Pancreas (tissue), 10 donors: ENCODE measurements at regions not wholly inside any gene's neighbourhood (a gene's known extent, or its start where the extent isn't known, plus 50 kb on each side); places are given as distances from the start of the nearest gene placed in this dataset.

Experiments used
- ATAC-seq, 4 donors: fragments of 200-7000 bp; cut with Tn5 transposase; one replicate each; pipeline versions ENCODE4 v1.8.0 to v1.9.1; 2020; ENCODE audit warnings: mild to moderate bottlenecking in 4 of 4, moderate library complexity in 4 of 4
- DNase-seq, 6 donors: peaks; one replicate each; pipeline ENCODE4 v3.0.0-alpha.2; 2020
- FAIRE-seq: peaks from 2 replicates; lab custom pipeline; 2012; peaks lifted over from hg19 to GRCh38; lab: Jason Lieb, UNC
- H3K27ac ChIP-seq, 4 donors: fragments of 200-600 bp; sonication (generic); 1 replicate in 3 of 4; 2 replicates in 1 of 4; pipeline versions ENCODE4 v1.5.0 to v1.8.0; 2020
- H3K27me3 ChIP-seq, 4 donors: fragments of 200-600 bp; one replicate each; pipeline ENCODE4 v1.8.0; 2021
- H3K36me3 ChIP-seq, 3 donors: fragments of 200-600 bp; sonication (generic) in 1 of 3; one replicate each; pipeline versions ENCODE4 v1.5.0 to v1.8.0; 2020 to 2021
- H3K4me1 ChIP-seq, 3 donors: fragments of 200-600 bp; one replicate each; pipeline ENCODE4 v1.8.0; 2021
- H3K4me3 ChIP-seq, 4 donors: fragments of 200-600 bp; sonication (generic) in 2 of 4; one replicate each; pipeline versions ENCODE4 v1.5.0 to v1.8.0; 2020 to 2021
- H3K9me3 ChIP-seq, 4 donors: fragments of 200-600 bp; one replicate each; pipeline ENCODE4 v1.8.0; 2021
- WGBS, 2 donors: extraction: QIAGEN DNeasy Blood & Tissue Kit; methylation state at CpG; one replicate each; pipeline ENCODE4 v1.1.7; 2013; 5-methylcytosine and 5-hydroxymethylcytosine counted together
- intact Hi-C, 3 donors: fragments of 100-400 bp; cut with DNase I; formaldehyde crosslinking; loops; one replicate each; pipeline versions ENCODE4 v1.11.1 to v1.14.2; 2022
- TF ChIP-seq, protein P1 (sequence below), 4 donors: fragments of 200-600 bp; sonication (generic) in 3 of 4; IDR thresholded peaks; one replicate each; pipeline versions ENCODE4 v1.5.0 to v1.8.0; 2021; ENCODE audit warnings: antibody characterized with exemption in 4 of 4
- donor health status: healthy with polysubstance abuse.
- donor health status: DM: no; HTN: no; CAD: no; lungs with moderate emphysema.
- donor health status: DM: no; HTN: no; CAD: no.
- donor health status: control.
- donor health status: control.
- donor health status: Bipolar disorder and iron deficiency.
- donor health status: DM: yes; HTN: yes; CAD: no.
- donor health status: DM: no; HTN: no; CAD: no.
- donor health status: DM: no; HTN: no; CAD: no.
- donor health status: DM: yes; HTN: yes; CAD: no.

DNA sequence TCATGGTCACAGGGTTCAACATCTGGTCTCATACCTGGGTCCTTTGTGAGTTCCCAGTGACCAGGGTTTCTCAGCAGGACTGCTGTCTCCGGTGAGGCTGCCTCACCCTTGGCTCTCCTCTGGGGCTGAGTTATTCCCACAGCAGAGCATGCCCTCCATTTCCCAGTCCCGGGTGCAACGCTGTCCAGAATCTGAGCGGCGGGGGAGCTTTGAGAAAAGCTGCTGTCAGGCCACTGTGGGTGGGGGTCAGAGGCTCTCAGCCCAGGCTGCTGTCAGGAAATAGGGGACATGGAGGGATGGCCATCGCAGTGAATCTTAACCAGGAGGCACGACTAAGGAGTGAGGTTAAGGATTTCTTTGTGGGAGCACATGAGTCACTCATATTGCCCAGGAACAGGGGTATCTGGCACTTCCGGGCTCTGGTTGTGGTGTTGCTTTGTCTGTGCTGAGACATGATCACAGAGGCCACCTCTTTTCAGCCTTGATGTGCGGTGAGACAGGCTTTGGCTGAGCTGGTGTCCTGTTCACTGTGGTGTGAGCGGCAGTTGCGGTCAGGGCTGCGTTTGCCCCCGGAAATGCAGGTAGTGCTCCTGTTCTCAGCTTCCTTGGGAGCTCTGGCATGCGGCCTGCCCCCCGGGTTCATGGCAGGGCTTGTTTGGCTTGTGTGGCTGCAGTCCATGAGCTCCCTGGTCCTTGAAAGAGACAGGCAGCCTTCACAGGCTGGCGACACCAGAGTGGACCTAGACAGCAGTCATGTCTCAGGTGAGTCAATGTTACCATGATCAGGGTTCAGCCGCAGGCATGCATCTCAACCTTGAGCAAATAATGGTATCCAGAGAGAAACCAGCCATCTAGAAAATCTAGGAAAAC, 310.7 kb upstream of the MYT1L start:
- Histone ChIP-seq H3K27me3 (no peaks in the 10 kb centered on the region), H3K9me3 (no peaks in the 10 kb centered on the region), H3K4me1 (no peaks in the 10 kb centered on the region), H3K36me3 (no peaks in the 10 kb centered on the region), H3K27ac (no peak overlapping the region), H3K4me3 (no peak overlapping the region)
- TF ChIP-seq, protein P1, sequence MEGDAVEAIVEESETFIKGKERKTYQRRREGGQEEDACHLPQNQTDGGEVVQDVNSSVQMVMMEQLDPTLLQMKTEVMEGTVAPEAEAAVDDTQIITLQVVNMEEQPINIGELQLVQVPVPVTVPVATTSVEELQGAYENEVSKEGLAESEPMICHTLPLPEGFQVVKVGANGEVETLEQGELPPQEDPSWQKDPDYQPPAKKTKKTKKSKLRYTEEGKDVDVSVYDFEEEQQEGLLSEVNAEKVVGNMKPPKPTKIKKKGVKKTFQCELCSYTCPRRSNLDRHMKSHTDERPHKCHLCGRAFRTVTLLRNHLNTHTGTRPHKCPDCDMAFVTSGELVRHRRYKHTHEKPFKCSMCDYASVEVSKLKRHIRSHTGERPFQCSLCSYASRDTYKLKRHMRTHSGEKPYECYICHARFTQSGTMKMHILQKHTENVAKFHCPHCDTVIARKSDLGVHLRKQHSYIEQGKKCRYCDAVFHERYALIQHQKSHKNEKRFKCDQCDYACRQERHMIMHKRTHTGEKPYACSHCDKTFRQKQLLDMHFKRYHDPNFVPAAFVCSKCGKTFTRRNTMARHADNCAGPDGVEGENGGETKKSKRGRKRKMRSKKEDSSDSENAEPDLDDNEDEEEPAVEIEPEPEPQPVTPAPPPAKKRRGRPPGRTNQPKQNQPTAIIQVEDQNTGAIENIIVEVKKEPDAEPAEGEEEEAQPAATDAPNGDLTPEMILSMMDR (IDR thresholded peaks at IDR 0.05): no peak
- WGBS, 2 donors: 49 to 51% methylated on average over 17 of the region's 17 CpGs
- ATAC-seq: no peak
- intact Hi-C loops: no loop called here
- no peak for FAIRE-seq
- no peak for DNase-seq

DNA sequence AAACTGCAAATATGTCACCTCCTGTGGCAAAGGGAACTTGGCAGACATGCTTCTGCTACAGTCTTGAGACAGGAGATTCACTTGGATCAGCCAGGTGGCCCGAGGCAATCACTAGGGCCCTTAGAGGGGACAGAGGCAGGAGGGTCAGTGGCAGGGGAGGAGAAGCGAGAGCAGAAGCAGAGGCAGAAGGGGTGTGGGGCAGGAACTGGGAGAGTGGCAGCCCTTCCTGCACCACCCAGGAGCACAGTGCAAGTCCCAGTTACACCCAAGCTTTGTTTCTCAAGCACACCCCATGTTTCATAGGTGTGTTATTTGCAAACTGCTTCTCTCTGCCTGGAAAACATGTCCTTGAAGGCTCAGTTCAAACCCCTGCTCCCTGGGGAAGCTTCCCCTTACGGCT, 309.7 kb upstream of the MYT1L start:
- no peak for ATAC-seq
- peak in 1 of 6 donors; percentile 3 for DNase-seq
- Histone ChIP-seq H3K27ac (no peak overlapping the region), H3K4me1 (no peaks in the 10 kb centered on the region), H3K4me3 (no peak overlapping the region), H3K27me3 (no peaks in the 10 kb centered on the region), H3K36me3 (no peaks in the 10 kb centered on the region), H3K9me3 (no peaks in the 10 kb centered on the region)
- TF ChIP-seq, protein P1 (IDR thresholded peaks at IDR 0.05): no peak
- intact Hi-C loops: no loop called here
- 46 to 54% methylated on average over 3 of the region's 3 CpGs for WGBS, 2 donors
- no peak for FAIRE-seq

DNA sequence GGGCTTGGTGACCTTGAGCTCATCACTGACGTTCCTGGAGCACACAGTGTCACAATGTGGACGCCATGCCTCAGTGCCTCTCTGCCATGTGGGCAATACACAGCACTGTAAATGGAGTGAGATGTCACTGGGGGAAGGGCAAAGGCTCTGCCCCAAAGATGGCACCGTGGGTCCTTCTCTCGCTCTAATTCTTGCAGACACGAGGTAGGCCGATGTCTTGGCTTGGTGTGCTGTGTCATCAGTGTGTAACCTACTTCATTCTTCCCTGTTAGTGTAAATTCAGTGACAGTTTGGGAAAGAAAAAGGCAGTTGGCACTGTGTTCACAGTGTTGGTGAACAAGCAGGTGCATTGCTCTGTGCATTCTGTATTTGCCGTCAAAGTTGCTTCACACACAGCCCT, 309.3 kb upstream of the MYT1L start:
- H3K36me3 ChIP-seq: no peaks in the 10 kb centered on the region
- WGBS, 2 donors: 57 to 68% methylated on average over 7 of the region's 7 CpGs
- H3K4me3 ChIP-seq: no peak overlapping the region
- DNase-seq: no peak
- FAIRE-seq: no peak
- H3K9me3 ChIP-seq: no peaks in the 10 kb centered on the region
- no peak for ATAC-seq
- H3K27me3 ChIP-seq: no peaks in the 10 kb centered on the region
- no peak overlapping the region for H3K27ac ChIP-seq
- TF ChIP-seq, protein P1 (IDR thresholded peaks at IDR 0.05): no peak
- intact Hi-C loops: no loop called here
- H3K4me1 ChIP-seq: no peaks in the 10 kb centered on the region

DNA sequence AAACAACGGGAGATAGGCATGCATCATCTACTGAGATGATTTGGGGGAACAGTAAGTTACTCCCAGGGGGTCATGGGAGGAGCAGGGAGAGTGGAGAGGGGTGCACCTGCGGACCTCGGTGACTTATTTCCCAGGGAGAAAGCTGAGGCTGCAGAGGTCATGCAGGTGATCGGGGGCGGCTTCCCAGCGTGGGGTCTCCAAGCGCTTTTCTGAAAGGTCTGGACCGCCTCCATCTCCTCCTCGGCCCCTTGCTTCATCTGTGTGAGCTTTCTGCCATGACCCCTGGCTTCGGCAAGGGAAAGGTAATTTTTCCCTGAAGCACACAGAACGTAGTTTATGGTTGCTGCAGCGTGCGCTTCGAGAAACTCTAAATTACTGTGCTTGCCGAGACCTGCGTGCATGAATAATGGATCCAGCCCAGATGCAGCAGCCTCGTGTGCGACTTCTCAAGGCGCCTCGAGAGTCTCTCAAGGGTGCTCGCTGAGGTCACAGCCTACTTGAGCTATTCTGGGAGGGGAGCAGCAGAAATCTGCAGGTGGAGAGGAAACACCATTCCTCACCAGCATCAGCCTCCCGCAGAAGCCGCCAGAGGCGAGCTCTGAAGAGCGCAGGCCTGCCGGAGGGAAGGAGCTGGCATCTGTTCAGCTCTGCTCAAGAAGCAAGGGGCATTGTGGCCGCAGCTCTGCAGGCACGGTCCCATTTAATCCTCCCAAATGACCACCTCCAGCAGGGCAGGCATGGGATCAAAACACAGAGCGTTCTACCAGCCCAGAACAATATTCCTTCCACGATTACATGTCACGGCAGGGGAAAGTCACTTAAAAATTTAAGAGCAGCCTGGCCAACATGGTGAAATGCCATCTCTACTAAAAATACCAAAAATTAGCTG, 308.4 kb upstream of the MYT1L start:
- DNase-seq (no peak), FAIRE-seq (no peak)
- intact Hi-C loops: no loop called here

More for the DNA sequence above, 308.4 kb upstream of the MYT1L start:
- Histone ChIP-seq H3K27ac (no peak overlapping the region), H3K9me3 (no peaks in the 10 kb centered on the region), H3K4me1 (no peaks in the 10 kb centered on the region), H3K36me3 (no peaks in the 10 kb centered on the region), H3K27me3 (no peaks in the 10 kb centered on the region), H3K4me3 (no peak overlapping the region)
- TF ChIP-seq, protein P1 (IDR thresholded peaks at IDR 0.05): no peak
- no peak for ATAC-seq
- 54 to 57% methylated on average over 31 of the region's 31 CpGs for WGBS, 2 donors
